Testis (tissue), 2 donors: ENCODE measurements at regions not wholly inside any gene's neighbourhood (a gene's known extent, or its start where the extent isn't known, plus 50 kb on each side); places are given as distances from the start of the nearest gene placed in this dataset.

Source experiments
- DNase-seq: peaks from one replicate; pipeline ENCODE4 v3.0.0-alpha.2; 2019
- H3K27ac ChIP-seq, 2 donors: fragments of 200-600 bp; sonication (generic); one replicate each; pipeline ENCODE4 v1.5.1; 2019
- H3K27me3 ChIP-seq: fragments of 200-600 bp; sonication (generic); one replicate; pipeline ENCODE4 v1.5.1; 2019
- H3K36me3 ChIP-seq: fragments of 200-600 bp; sonication (generic); one replicate; pipeline ENCODE4 v1.5.1; 2017; ENCODE audit warnings: low read depth; ENCODE audit errors: missing control alignments
- H3K4me1 ChIP-seq: fragments of 200-600 bp; sonication (generic); one replicate; pipeline ENCODE4 v1.5.1; 2019
- H3K4me3 ChIP-seq, 2 donors: fragments of 200-600 bp; sonication (generic); one replicate each; pipeline ENCODE4 v1.5.1; 2017 to 2019
- H3K9me3 ChIP-seq: fragments of 200-600 bp; sonication (generic); one replicate; pipeline ENCODE4 v1.5.1; 2017
- CTCF ChIP-seq, 3 experiments: fragments of 450-650 bp in 2 of 3; fragments of 200-600 bp in 1 of 3; sonication (generic) in 1 of 3; IDR thresholded peaks; one replicate each; pipeline ENCODE4 v1.5.1; 2016 to 2019; ENCODE audit warnings: antibody characterized with exemption in 3 of 3, mild to moderate bottlenecking in 2 of 3, moderate library complexity in 1 of 3
- POLR2A ChIP-seq: fragments of 450-650 bp; IDR thresholded peaks from one replicate; pipeline ENCODE4 v1.6.1; 2017; ENCODE audit warnings: antibody characterized with exemption, mild to moderate bottlenecking, moderate library complexity
- WGBS, 2 donors: methylation state at CpG; one replicate each; pipeline ENCODE4 v1.1.5; 2018; 5-methylcytosine and 5-hydroxymethylcytosine counted together
- intact Hi-C: fragments of 100-400 bp; cut with DNase I; formaldehyde crosslinking; loops from one replicate; pipeline ENCODE4 v1.15.1; 2023; ENCODE audit warnings: low total_unique reads

GRCh38 chr13:64446372-64446771 lies 2783.8 kb downstream of the PCDH9 start:
- intact Hi-C loops, result no loop called here
- no peaks in the 10 kb centered on the region for H3K36me3 ChIP-seq
- TF ChIP-seq POLR2A (no peak), CTCF (IDR thresholded peaks at IDR 0.05) (no peak)
- no peaks in the 10 kb centered on the region for H3K27me3 ChIP-seq
- DNase-seq, result no peak
- no peak overlapping the region for H3K4me3 ChIP-seq
- H3K9me3 ChIP-seq, result no peaks in the 10 kb centered on the region
- no peak overlapping the region for H3K27ac ChIP-seq
- WGBS, 2 donors, result 69 to 80% methylated on average over 2 of the region's 2 CpGs
- H3K4me1 ChIP-seq, result no peaks in the 10 kb centered on the region

GRCh38 chr13:64441740-64442139 lies 2788.4 kb downstream of the PCDH9 start:
- Histone ChIP-seq H3K36me3 (no peaks in the 10 kb centered on the region), H3K27ac (no peak overlapping the region), H3K9me3 (no peaks in the 10 kb centered on the region), H3K4me1 (no peaks in the 10 kb centered on the region), H3K27me3 (no peaks in the 10 kb centered on the region), H3K4me3 (no peak overlapping the region)
- TF ChIP-seq POLR2A (no peak), CTCF (IDR thresholded peaks at IDR 0.05) (no peak)
- WGBS, 2 donors, result 86 to 95% methylated on average over 1 of the region's 1 CpG
- DNase-seq, result no peak
- intact Hi-C loops, result no loop called here

DNA sequence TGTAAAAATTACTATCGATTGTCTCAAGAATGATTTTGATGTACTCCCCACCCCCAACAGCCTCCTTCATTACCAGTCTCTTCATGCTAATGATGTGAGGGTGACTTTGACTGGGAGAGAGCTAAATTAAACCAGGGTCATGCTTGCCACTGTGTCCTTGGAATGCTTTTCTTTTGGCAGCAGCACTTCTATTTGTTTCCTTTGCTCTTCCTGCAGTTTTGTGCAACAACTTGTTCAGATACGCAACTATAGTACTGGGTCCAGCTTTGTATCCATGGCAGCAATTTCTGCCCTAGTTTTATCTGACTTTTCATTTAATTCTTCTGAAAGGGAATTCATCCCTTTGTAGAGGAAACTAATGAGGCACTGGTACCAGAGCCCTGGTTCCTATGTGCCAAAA lies 2792.1 kb downstream of the PCDH9 start:
- DNase-seq, result no peak
- Histone ChIP-seq H3K9me3 (no peaks in the 10 kb centered on the region), H3K27ac (no peak overlapping the region), H3K4me3 (no peak overlapping the region), H3K4me1 (no peaks in the 10 kb centered on the region), H3K27me3 (no peaks in the 10 kb centered on the region), H3K36me3 (no peaks in the 10 kb centered on the region)
- intact Hi-C loops, result no loop called here
- TF ChIP-seq CTCF (IDR thresholded peaks at IDR 0.05) (no peak), POLR2A (no peak)
- WGBS, 2 donors, result 32 to 42% methylated on average over 2 of the region's 2 CpGs

DNA sequence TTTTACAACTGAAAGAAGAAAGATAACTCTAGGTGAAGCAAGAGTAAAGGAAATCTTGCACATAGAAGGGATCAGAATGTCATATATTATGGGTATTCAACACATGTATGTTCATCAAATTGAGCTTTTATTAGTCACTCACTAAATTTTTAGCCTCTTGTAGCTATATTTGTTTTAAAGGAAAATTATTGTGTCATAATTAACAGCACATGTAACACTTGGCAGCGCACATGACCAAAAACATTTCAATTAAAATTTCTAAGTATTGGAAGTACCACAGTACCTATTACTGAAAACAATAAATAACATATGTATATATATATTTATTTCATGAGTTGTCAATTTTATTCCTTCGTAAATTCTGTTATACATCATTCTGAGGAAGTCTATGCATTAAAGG lies 2800.4 kb downstream of the PCDH9 start:
- no peak for TF ChIP-seq POLR2A
- no peak for TF ChIP-seq CTCF (IDR thresholded peaks at IDR 0.05)
- Histone ChIP-seq H3K4me3 (no peak overlapping the region), H3K36me3 (no peaks in the 10 kb centered on the region), H3K9me3 (no peaks in the 10 kb centered on the region), H3K4me1 (no peaks in the 10 kb centered on the region), H3K27ac (no peak overlapping the region), H3K27me3 (no peaks in the 10 kb centered on the region)
- 61 to 70% methylated on average over 2 of the region's 2 CpGs for WGBS, 2 donors
- DNase-seq, result no peak
- intact Hi-C loops, result no loop called here

DNA sequence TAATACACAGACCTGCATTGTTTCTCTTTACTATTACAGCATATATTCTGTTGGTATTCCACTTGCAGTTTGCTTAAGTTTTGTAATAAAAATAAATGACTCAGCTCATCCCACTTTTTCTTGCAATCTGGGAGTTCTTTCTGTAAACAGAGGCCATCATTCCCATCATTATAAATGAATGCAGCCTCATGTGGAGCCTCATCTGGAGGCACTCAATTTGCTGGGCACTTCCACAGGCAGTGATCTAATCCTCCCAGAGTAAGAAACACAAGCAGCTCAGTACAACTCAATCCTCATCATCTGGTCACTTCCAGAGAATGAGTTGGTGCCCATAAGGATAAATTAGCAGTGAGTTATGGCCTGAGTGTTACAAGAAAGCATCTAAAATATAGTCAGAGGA lies 2801.9 kb downstream of the PCDH9 start:
- no peaks in the 10 kb centered on the region for H3K9me3 ChIP-seq
- no peaks in the 10 kb centered on the region for H3K27me3 ChIP-seq
- intact Hi-C loops, result no loop called here
- H3K4me1 ChIP-seq, result no peaks in the 10 kb centered on the region
- TF ChIP-seq POLR2A, result no peak
- no peak for TF ChIP-seq CTCF (IDR thresholded peaks at IDR 0.05)
- no peak overlapping the region for H3K27ac ChIP-seq
- no peaks in the 10 kb centered on the region for H3K36me3 ChIP-seq
- no peak overlapping the region for H3K4me3 ChIP-seq
- DNase-seq, result no peak
